ENCODE measurements at regions not wholly inside any gene's neighbourhood (a gene's known extent, or its start where the extent isn't known, plus 50 kb on each side); places are given as distances from the start of the nearest gene placed in this dataset.

DNA sequence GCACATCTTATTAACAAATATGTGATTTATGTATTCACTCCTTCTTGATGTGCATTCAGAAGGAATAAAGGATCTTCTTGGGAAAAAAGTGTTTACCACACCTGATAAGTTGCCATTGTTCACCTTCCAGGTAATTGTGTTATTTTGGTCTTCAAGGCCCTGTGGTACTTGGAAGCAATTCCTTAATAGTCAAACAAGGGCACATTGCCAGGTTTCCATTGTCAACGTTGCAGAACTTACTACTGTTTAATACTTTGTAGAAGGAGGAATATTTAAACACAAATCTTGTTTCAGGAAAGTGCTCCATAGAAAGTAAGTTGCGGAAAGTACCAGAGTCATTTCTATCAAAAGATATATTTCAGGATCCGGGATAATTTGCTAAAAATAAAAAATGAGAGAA, 129.5 kb upstream of the SGK1 start:
- TF ChIP-seq, protein P1, sequence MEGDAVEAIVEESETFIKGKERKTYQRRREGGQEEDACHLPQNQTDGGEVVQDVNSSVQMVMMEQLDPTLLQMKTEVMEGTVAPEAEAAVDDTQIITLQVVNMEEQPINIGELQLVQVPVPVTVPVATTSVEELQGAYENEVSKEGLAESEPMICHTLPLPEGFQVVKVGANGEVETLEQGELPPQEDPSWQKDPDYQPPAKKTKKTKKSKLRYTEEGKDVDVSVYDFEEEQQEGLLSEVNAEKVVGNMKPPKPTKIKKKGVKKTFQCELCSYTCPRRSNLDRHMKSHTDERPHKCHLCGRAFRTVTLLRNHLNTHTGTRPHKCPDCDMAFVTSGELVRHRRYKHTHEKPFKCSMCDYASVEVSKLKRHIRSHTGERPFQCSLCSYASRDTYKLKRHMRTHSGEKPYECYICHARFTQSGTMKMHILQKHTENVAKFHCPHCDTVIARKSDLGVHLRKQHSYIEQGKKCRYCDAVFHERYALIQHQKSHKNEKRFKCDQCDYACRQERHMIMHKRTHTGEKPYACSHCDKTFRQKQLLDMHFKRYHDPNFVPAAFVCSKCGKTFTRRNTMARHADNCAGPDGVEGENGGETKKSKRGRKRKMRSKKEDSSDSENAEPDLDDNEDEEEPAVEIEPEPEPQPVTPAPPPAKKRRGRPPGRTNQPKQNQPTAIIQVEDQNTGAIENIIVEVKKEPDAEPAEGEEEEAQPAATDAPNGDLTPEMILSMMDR (IDR thresholded peaks at IDR 0.05), result no peak
- TF ChIP-seq POLR2A (IDR thresholded peaks at IDR 0.05), result no peak
